NCI-H2081 (cell line): ENCODE measurements at regions not wholly inside any gene's neighbourhood (a gene's known extent, or its start where the extent isn't known, plus 50 kb on each side); places are given as distances from the start of the nearest gene placed in this dataset.
"Not testable (repeated sequence)": the region's sequence is repeated elsewhere in the genome, so short reads cannot be mapped to it uniquely, and the experiment has no call there.

Experiments used
- DNase-seq, 2 experiments: peaks; one replicate each; lab custom pipeline; 2025; lab: John Stamatoyannopoulos, UW

GRCh38 chr10:42533866-42534265 lies 104.5 kb downstream of the ZNF33B start:
- not testable (repeated sequence) for DNase-seq

GRCh38 chr10:42532996-42533395 lies 105.4 kb downstream of the ZNF33B start:
- DNase-seq, result no peak

- DNase-seq, result no peak
Measured at GRCh38 chr10:42523098-42523497, 115.3 kb downstream of the ZNF33B start.

- no peak for DNase-seq
Measured at GRCh38 chr10:42519761-42520460, 118.5 kb downstream of the ZNF33B start.

- DNase-seq, result no peak
Measured at GRCh38 chr10:42519079-42519478, 119.3 kb downstream of the ZNF33B start.

- no peak for DNase-seq
Measured at GRCh38 chr10:42513921-42514320, 124.4 kb downstream of the ZNF33B start.

- DNase-seq, result no peak
Measured at GRCh38 chr10:42491801-42492200, 146.6 kb downstream of the ZNF33B start.

GRCh38 chr10:42491001-42491592 lies 147.3 kb downstream of the ZNF33B start:
- no peak for DNase-seq

- no peak for DNase-seq
Measured at GRCh38 chr10:42490368-42490767, 148.0 kb downstream of the ZNF33B start.

- no peak for DNase-seq
Measured at GRCh38 chr10:42488416-42488815, 150.0 kb downstream of the ZNF33B start.

GRCh38 chr10:42482411-42482810 lies 156.0 kb downstream of the ZNF33B start:
- no peak for DNase-seq

GRCh38 chr10:42479057-42479456 lies 159.3 kb downstream of the ZNF33B start:
- no peak for DNase-seq

GRCh38 chr10:42477170-42477569 lies 161.2 kb downstream of the ZNF33B start:
- DNase-seq, result no peak

- DNase-seq, result no peak
Measured at GRCh38 chr10:42476101-42476500, 162.3 kb downstream of the ZNF33B start.

- DNase-seq, result no peak
Measured at GRCh38 chr10:42475168-42476098, 162.9 kb downstream of the ZNF33B start.

- DNase-seq, result no peak
Measured at GRCh38 chr10:42454313-42454712, 184.1 kb downstream of the ZNF33B start.

GRCh38 chr10:42431095-42431494 lies 207.3 kb downstream of the ZNF33B start:
- no peak for DNase-seq

- no peak for DNase-seq
Measured at GRCh38 chr10:42428534-42428933, 209.8 kb downstream of the ZNF33B start.

GRCh38 chr10:42422911-42423310 lies 215.5 kb downstream of the ZNF33B start:
- no peak for DNase-seq

- DNase-seq, result no peak
Measured at GRCh38 chr10:42421812-42422211, 216.6 kb downstream of the ZNF33B start.

- DNase-seq, result no peak
Measured at GRCh38 chr10:42419789-42420188, 218.6 kb downstream of the ZNF33B start.

- no peak for DNase-seq
Measured at GRCh38 chr10:42380926-42381547, 257.3 kb downstream of the ZNF33B start.
